ENCODE measurements at regions not wholly inside any gene's neighbourhood (a gene's known extent, or its start where the extent isn't known, plus 50 kb on each side); places are given as distances from the start of the nearest gene placed in this dataset.

DNA sequence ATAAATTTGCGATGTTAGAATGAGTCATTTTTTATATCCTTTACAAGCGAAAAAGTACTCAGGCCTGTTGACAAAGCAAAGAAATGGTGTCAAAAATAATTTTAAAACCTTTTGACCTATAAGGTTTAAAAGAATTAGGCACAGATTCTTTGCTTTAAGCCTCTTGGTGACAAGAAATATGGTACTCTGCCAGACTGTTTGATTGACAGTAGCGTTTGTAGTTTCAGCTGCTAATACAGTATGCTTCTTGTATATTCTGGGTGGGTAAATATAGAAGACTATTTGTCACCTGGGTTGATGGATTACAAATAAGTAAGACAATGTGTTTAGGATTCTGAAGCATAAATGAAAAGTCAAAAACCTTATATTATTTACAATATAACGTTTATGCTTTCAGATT is 193.1 kb upstream of the PITX2 start:
- dilution Hi-C loops (cut with MboI; ENCODE audit: extremely low pct_ligation_motif_present, low sequenced_read_pairs): no loop called here
- Histone ChIP-seq H3K4me2 (ENCODE audit: control insufficient read depth, extremely low read depth, insufficient read depth, low read depth, low read length) (no peak overlapping the region), H3K9ac (ENCODE audit: control insufficient read depth, extremely low read depth, insufficient read depth, low read length) (no peak overlapping the region)

DNA sequence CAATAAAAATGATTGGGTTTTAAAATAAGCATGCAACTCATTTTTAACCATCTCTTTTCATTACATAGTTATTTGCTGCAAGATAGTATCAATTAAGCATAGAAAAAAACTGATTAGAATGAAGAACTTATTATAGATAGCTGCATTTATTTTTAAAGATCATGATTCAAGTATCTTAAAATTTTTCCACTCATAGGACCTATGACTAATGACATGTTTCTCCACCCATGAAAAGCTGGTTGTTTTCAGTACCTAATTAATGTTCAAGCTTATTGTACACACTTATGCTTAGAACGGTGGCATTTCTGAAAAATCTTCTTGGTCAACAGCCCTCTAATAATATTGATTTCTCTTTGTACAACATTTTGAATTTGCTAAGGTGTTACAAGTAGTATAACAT is 193.5 kb upstream of the PITX2 start:
- H3K4me2 ChIP-seq (ENCODE audit: control insufficient read depth, extremely low read depth, insufficient read depth, low read depth, low read length): no peak overlapping the region
- no peaks in the 10 kb centered on the region for H3K79me2 ChIP-seq (ENCODE audit: control insufficient read depth, insufficient read depth, low read length)
- no peaks in the 10 kb centered on the region for H3K9me3 ChIP-seq (ENCODE audit: control insufficient read depth, low read depth, low read length)
- H3K27me3 ChIP-seq (ENCODE audit: control insufficient read depth, extremely low read depth, insufficient read depth, low read length): no peaks in the 10 kb centered on the region
- H3K4me1 ChIP-seq (ENCODE audit: control insufficient read depth, extremely low read depth, insufficient read depth, low read length): no peaks in the 10 kb centered on the region
- no peak overlapping the region for H3K4me3 ChIP-seq (ENCODE audit: control insufficient read depth in 2 of 3, extremely low read depth in 1 of 3, insufficient read depth in 2 of 3, low read depth in 1 of 3, low read length in 3 of 3)
- H3K27ac ChIP-seq (ENCODE audit: control insufficient read depth, insufficient read depth, low read length): no peak overlapping the region
- dilution Hi-C loops (cut with MboI; ENCODE audit: extremely low pct_ligation_motif_present, low sequenced_read_pairs): no loop called here
- DNase-seq (ENCODE audit: low read depth, low spot score): no peak
- H3K36me3 ChIP-seq (ENCODE audit: control insufficient read depth in 2 of 2, extremely low read depth in 1 of 2, insufficient read depth in 2 of 2, low read length in 2 of 2): no peaks in the 10 kb centered on the region
- no peaks in the 10 kb centered on the region for H4K20me1 ChIP-seq (ENCODE audit: control insufficient read depth, extremely low read depth, insufficient read depth, low read length)
- H3K9ac ChIP-seq (ENCODE audit: control insufficient read depth, extremely low read depth, insufficient read depth, low read length): no peak overlapping the region
- no peak for FAIRE-seq
- no peaks in the 10 kb centered on the region for H3K9me1 ChIP-seq (ENCODE audit: control insufficient read depth, extremely low read depth, insufficient read depth, low read length)
- H2AFZ ChIP-seq (ENCODE audit: control insufficient read depth, low read length): no peak overlapping the region
- no peak for TF ChIP-seq EZH2 (IDR thresholded peaks at IDR 0.05; ENCODE audit: low read length)
- TF ChIP-seq CTCF (optimal IDR thresholded peaks at IDR 0.05 in 1 of 3, IDR thresholded peaks at IDR 0.05 in 1 of 3, conservative IDR thresholded peaks at IDR 0.05 in 1 of 3; ENCODE audit: extremely low read depth in 1 of 3, insufficient read depth in 2 of 3, low read length in 3 of 3): no peak

More for the DNA sequence above, 193.1 kb upstream of the PITX2 start:
- Histone ChIP-seq H2AFZ (ENCODE audit: control insufficient read depth, low read length) (no peak overlapping the region), H3K9me3 (ENCODE audit: control insufficient read depth, low read depth, low read length) (no peaks in the 10 kb centered on the region), H3K4me1 (ENCODE audit: control insufficient read depth, extremely low read depth, insufficient read depth, low read length) (no peaks in the 10 kb centered on the region), H3K27me3 (ENCODE audit: control insufficient read depth, extremely low read depth, insufficient read depth, low read length) (no peaks in the 10 kb centered on the region), H3K36me3 (ENCODE audit: control insufficient read depth in 2 of 2, extremely low read depth in 1 of 2, insufficient read depth in 2 of 2, low read length in 2 of 2) (no peaks in the 10 kb centered on the region), H3K79me2 (ENCODE audit: control insufficient read depth, insufficient read depth, low read length) (no peaks in the 10 kb centered on the region), H3K9me1 (ENCODE audit: control insufficient read depth, extremely low read depth, insufficient read depth, low read length) (no peaks in the 10 kb centered on the region), H3K4me3 (ENCODE audit: control insufficient read depth in 2 of 3, extremely low read depth in 1 of 3, insufficient read depth in 2 of 3, low read depth in 1 of 3, low read length in 3 of 3) (no peak overlapping the region), H4K20me1 (ENCODE audit: control insufficient read depth, extremely low read depth, insufficient read depth, low read length) (no peaks in the 10 kb centered on the region), H3K27ac (ENCODE audit: control insufficient read depth, insufficient read depth, low read length) (no peak overlapping the region)
- no peak for DNase-seq (ENCODE audit: low read depth, low spot score)
- no peak for FAIRE-seq
- TF ChIP-seq EZH2 (IDR thresholded peaks at IDR 0.05; ENCODE audit: low read length): no peak
- no peak for TF ChIP-seq CTCF (optimal IDR thresholded peaks at IDR 0.05 in 1 of 3, IDR thresholded peaks at IDR 0.05 in 1 of 3, conservative IDR thresholded peaks at IDR 0.05 in 1 of 3; ENCODE audit: extremely low read depth in 1 of 3, insufficient read depth in 2 of 3, low read length in 3 of 3)

Measured in keratinocyte (primary cell).